Spinal cord (tissue), 9 donors: ENCODE measurements at regions not wholly inside any gene's neighbourhood (a gene's known extent, or its start where the extent isn't known, plus 50 kb on each side); places are given as distances from the start of the nearest gene placed in this dataset.
A peak's percentile ranks its signal among the peaks of the same experiment; 100 is the strongest.

ENCODE experiments used
- DNase-seq, 6 donors: peaks; one replicate each; pipeline versions ENCODE4 v3.0.0 to v3.0.0-alpha.2; 2013 to 2015; ENCODE audit warnings: low spot score in 6 of 6, low read depth in 4 of 6
- H3K27ac ChIP-seq: one replicate; pipeline ENCODE4 v1.5.1; 2013; ENCODE audit warnings: low read depth, low read length, control low read depth
- H3K27me3 ChIP-seq: one replicate; pipeline ENCODE4 v1.6.1; 2013; ENCODE audit warnings: low read length; ENCODE audit not compliant: control insufficient read depth, insufficient read depth
- H3K36me3 ChIP-seq: one replicate; pipeline ENCODE4 v1.6.1; 2013; ENCODE audit warnings: low read length; ENCODE audit not compliant: control insufficient read depth, insufficient read depth
- H3K4me1 ChIP-seq: one replicate; pipeline ENCODE4 v1.6.1; 2013; ENCODE audit warnings: low read length; ENCODE audit not compliant: control insufficient read depth, insufficient read depth
- H3K4me3 ChIP-seq: one replicate; pipeline ENCODE4 v1.5.1; 2013; ENCODE audit warnings: low read depth, low read length, control low read depth
- H3K9me3 ChIP-seq: one replicate; pipeline ENCODE4 v1.6.1; 2013; ENCODE audit warnings: low read length; ENCODE audit not compliant: control insufficient read depth, insufficient read depth
- WGBS: methylation state at CpG from one replicate; pipeline ENCODE4 v1.1.5; 2013; ENCODE audit warnings: missing lambda C conversion rate; ENCODE audit not compliant: insufficient coverage; 5-methylcytosine and 5-hydroxymethylcytosine counted together
- donor health status: healthy.

DNA sequence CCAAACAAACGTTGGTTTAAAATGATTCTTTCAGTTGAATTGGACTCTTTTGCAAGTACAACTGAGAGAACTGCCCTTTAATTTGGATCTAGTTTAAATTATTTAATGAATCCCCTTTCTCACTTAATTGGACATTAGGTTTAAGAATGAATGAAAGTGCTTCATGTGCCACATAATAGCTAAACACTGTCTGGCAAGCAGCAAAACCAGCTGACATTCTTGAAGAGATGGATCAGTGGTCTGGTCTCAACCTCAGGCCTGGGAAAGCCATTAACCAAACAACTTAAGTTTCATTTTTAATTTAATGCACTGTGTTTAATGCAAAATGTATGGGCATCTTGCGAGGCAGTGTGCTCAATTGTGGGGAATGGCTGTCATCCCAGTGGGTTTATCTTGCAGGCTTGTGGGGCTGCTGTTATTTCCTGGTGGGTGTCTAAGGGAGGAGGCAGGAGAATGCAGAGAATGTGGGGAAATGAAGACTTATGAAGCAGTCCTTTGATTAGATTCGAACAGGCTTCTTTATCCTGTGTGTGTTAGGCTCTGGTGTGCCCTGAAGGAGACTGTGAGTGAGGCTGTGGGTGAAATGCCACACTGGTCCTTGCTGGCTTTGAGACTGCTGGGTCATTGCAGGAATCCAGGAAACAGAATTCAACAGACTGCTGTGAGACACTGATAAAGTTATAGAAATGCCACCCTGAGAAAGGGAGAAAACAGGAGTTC is 144.1 kb upstream of the PELI2 start:
- Histone ChIP-seq H3K4me3 (no peak overlapping the region), H3K27ac (peak overlapping the region; percentile 57), H3K9me3 (no peaks in the 10 kb centered on the region), H3K4me1 (peaks cover 13% of the 10 kb centered on the region), H3K27me3 (no peaks in the 10 kb centered on the region), H3K36me3 (no peaks in the 10 kb centered on the region)
- 49% methylated on average over 2 of the region's 3 CpGs for WGBS
- peak in 2 of 6 donors; percentile 29 to 39 for DNase-seq

DNA sequence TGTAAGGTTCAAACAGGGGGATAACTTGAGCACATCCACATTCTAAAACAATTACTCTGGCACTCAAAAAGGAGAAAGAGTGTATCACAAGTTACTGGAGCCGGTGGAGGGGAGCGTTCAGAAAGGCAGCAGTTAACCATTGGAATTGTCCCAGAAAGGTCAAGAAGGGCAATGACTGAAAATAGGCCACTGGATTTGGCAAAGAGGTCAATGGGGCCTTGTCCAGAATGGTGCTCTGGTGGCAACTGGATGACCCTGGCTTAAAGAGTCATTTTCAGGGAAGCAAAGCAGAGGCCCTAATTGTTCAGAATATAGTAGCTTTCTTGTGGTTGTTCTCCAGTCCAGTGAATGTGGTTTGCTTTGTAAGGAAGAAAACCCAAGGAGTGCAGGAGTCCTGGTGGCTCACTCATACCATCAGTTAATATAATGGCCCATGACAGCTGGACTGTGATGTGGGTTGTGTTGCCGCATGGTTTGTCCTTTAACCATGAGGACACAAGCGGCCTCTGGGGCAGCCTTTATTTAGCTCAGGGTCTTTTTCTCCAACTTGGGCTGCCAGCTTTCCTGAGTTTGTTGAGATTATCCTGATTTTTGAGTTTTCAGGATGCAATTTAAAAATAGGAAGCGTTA is 142.8 kb upstream of the PELI2 start:
- Histone ChIP-seq H3K27ac (peak overlapping the region; percentile 10), H3K4me1 (peaks cover 14% of the 10 kb centered on the region), H3K36me3 (no peaks in the 10 kb centered on the region), H3K4me3 (no peak overlapping the region), H3K9me3 (no peaks in the 10 kb centered on the region), H3K27me3 (no peaks in the 10 kb centered on the region)
- no peak for DNase-seq
- WGBS: 95% methylated on average over 4 of the region's 5 CpGs

DNA sequence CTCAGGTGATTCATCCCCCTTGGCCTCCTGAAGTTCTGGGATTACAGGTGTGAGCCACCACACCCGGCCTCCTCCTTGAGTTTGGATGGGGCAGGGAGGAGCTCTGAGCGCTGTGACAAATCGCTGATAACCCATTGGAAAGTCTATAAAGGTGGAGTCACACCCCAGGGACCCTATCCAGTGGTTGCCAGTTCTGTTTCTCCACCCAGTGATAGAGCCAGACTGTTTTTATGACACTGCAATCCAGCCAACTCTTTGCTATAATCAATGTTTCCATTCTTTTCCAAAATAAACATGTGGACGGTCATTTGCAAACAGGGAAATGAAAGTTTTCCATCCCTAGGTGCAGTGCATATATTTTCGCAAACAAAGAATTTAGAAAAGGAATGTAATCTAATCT is 142.0 kb upstream of the PELI2 start:
- Histone ChIP-seq H3K4me1 (peaks cover 14% of the 10 kb centered on the region), H3K27ac (no peak overlapping the region)
- whole genome bisulfite sequencing: 83% methylated on average over 1 of the region's 5 CpGs

DNA sequence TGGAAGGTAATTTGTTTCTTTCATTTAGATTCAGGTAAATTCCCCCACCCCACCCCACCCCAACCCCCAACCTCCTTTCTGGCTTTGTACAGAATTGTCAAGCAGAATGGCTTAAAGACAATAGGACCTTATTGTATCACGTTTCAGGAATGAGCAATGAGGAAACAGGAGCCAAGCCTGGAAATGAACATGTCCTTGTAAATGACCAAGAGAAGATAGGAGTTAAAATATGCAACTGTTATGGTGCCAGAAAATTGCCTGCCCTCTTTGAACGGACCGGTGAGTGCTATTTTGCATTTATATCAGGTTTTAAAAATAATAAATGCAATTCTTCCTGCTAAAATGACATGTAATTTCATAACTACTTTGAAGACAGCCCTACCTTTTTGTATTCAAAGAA is 141.6 kb upstream of the PELI2 start:
- Histone ChIP-seq H3K27ac (no peak overlapping the region), H3K4me1 (peaks cover 14% of the 10 kb centered on the region), H3K36me3 (no peaks in the 10 kb centered on the region), H3K27me3 (no peaks in the 10 kb centered on the region), H3K4me3 (no peak overlapping the region), H3K9me3 (peaks cover 5% of the 10 kb centered on the region)
- DNase-seq: peak in 1 of 6 donors; percentile 29
- WGBS: 14% methylated on average over 1 of the region's 3 CpGs

More for the DNA sequence above, 142.0 kb upstream of the PELI2 start:
- Histone ChIP-seq H3K36me3 (no peaks in the 10 kb centered on the region), H3K9me3 (peaks cover 5% of the 10 kb centered on the region), H3K4me3 (no peak overlapping the region), H3K27me3 (no peaks in the 10 kb centered on the region)
- no peak for DNase-seq

DNA sequence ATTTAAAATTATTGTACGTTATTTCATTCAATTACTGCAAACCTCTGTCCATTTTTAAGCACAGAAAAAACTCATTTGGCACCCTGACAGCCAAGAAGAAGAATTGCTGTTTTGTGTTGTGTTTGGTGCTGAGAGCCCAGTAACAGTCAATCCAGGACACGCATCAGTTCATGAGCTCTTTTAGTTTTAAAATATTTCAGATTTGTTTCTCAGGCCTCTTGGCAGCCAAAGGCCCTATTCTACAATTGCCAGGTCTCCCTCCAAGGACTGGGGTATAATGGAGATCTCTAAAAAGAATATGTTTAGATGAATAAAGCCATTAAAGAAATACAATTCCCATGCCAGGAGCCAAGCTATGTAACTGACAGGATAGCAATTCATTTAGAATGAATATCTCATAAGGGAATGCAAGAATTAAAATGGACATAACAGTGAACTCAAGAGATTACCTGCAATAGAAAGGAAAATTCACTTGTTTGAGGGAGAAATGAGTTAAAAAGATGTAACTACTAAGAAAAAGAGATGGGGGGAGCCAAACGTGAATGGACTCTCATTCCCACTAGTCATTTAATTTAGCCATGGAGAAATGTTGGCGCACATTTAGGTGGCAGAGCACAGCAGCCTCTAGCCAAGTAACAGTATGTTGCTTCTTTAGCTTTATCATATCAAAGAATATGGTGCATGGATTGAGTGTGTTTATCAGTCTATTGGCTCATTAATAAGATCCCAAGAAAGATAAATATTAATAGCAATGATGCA is 140.6 kb upstream of the PELI2 start:
- H3K27ac ChIP-seq: no peak overlapping the region

DNA sequence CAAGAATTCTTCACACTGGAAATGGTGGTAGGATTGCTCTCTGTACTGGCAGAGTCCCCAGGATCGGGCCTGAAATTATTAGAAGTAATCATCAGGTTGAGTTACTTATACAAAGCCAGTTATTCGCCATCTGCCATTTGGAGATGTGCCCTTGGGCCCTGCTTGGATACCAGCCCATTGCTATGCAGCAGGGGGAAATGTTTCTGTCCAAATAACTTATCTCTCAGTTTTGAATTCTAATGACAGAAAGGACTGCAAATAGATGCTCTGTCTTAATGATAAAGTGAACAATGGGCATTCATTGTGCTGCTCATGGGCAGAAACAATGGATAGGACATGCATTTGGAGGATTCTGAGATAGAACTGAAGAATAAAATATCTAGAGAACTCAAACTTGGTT is 139.1 kb upstream of the PELI2 start:
- no peaks in the 10 kb centered on the region for H3K27me3 ChIP-seq

More for the DNA sequence above, 140.6 kb upstream of the PELI2 start:
- H3K4me3 ChIP-seq: no peak overlapping the region
- H3K27me3 ChIP-seq: no peaks in the 10 kb centered on the region
- peaks cover 11% of the 10 kb centered on the region for H3K4me1 ChIP-seq
- no CpG with 5 or more reads among the region's 4 CpGs for WGBS
- peaks cover 5% of the 10 kb centered on the region for H3K9me3 ChIP-seq
- DNase-seq: peak in 2 of 6 donors; percentile 74 to 76
- H3K36me3 ChIP-seq: no peaks in the 10 kb centered on the region

DNA sequence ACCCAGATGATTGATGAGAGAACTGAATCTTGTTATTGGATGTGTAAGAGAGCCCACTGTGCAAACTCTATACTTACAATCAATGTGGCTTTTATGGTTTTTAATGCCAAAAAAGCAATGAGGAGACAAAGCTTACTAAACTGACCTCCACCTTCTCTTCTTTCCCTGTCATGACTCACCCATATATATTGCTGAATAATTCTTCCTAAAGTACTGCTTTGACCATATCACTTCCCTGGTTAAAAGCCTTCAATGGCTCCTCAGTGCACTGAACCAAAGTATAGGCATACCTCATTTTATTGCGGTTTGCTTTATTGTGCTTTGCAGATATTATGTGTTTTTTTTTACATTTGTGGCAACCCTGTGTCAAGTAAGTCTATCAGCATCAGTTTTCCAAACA is 138.4 kb upstream of the PELI2 start:
- H3K36me3 ChIP-seq: no peaks in the 10 kb centered on the region
- DNase-seq: no peak
- peaks cover 5% of the 10 kb centered on the region for H3K9me3 ChIP-seq
- peaks cover 6% of the 10 kb centered on the region for H3K4me1 ChIP-seq
- no peak overlapping the region for H3K27ac ChIP-seq
- no peaks in the 10 kb centered on the region for H3K27me3 ChIP-seq
- no CpG with 5 or more reads among the region's 1 CpG for WGBS
- H3K4me3 ChIP-seq: no peak overlapping the region

More for the DNA sequence above, 139.1 kb upstream of the PELI2 start:
- 86% methylated on average over 2 of the region's 2 CpGs for WGBS
- peaks cover 5% of the 10 kb centered on the region for H3K9me3 ChIP-seq
- peaks cover 10% of the 10 kb centered on the region for H3K4me1 ChIP-seq
- H3K36me3 ChIP-seq: no peaks in the 10 kb centered on the region
- no peak overlapping the region for H3K27ac ChIP-seq
- H3K4me3 ChIP-seq: no peak overlapping the region
- DNase-seq: peak in 2 of 6 donors; percentile 47 to 63

DNA sequence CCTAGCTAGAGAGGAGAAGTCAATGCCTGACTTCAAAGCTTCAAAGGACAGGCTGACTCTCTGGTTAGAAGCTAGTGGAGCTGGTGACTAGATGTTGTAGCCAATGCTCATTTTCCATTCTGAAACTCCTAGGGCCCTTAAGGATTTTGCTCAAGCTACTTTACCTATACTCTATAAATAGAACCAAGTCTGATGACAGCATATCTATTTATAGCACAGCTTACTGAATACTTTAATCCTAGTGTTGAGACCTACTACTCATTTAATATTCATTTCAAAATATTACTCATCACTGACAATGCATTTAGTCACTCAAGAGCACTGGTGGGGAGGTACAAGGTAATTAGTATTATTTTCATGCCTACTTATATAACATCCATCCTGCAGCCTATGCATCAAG is 137.2 kb upstream of the PELI2 start:
- Histone ChIP-seq H3K4me1 (peaks cover 4% of the 10 kb centered on the region), H3K27me3 (no peaks in the 10 kb centered on the region), H3K4me3 (no peak overlapping the region), H3K27ac (no peak overlapping the region), H3K9me3 (peaks cover 5% of the 10 kb centered on the region), H3K36me3 (no peaks in the 10 kb centered on the region)
- no peak for DNase-seq

DNA sequence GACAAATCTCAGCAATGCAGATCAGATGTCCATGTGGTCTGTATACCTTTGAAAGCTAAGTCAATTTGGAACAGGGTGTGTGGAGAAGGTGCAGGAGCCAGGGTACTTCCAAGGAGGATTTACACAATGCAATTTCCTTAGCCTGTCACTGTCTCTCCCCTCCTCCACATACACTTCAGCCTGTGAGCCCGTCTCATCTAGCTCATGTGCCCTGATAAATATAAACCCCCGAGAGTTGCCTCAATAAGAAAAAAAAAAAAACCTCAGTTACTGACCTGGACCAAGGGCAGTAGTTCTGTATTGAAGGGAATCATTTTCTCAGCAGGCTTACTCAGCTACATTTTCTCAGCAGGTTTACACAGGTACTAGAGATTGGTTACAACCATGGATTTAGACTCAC is 132.1 kb upstream of the PELI2 start:
- WGBS: no CpG with 5 or more reads among the region's 2 CpGs
- no peak for DNase-seq
- H3K27me3 ChIP-seq: no peaks in the 10 kb centered on the region

More for the DNA sequence above, 132.1 kb upstream of the PELI2 start:
- peaks cover under 1% of the 10 kb centered on the region for H3K9me3 ChIP-seq
- H3K4me3 ChIP-seq: no peak overlapping the region
- H3K36me3 ChIP-seq: no peaks in the 10 kb centered on the region
- H3K4me1 ChIP-seq: no peaks in the 10 kb centered on the region
- no peak overlapping the region for H3K27ac ChIP-seq
